Activated naive CD4-positive, alpha-beta T cell treated with anti-CD3 and anti-CD28 coated beads, Interleukin-2, amount 10 ng/mL, durations not matched to agents 7 days and 5 days (primary cell): ENCODE measurements at regions not wholly inside any gene's neighbourhood (a gene's known extent, or its start where the extent isn't known, plus 50 kb on each side); places are given as distances from the start of the nearest gene placed in this dataset.

Experiments used
- CTCF ChIA-PET: fragments of 350-600 bp; sonication (Branson Sonifier 250); formaldehyde crosslinking; loops from one replicate; lab custom pipeline; 2021; ENCODE audit warnings: antibody characterized with exemption; lab: Charles Lee
- DNase-seq: peaks from one replicate; pipeline ENCODE4 v3.0.0-alpha.2; 2020
- H3K27ac Mint-ChIP-seq: one replicate; pipeline ENCODE4 v1.8.0; 2021; ENCODE audit warnings: mild to moderate bottlenecking, moderate library complexity, mixed read lengths
- H3K27me3 Mint-ChIP-seq: one replicate; pipeline ENCODE4 v1.8.0; 2021; ENCODE audit warnings: mild to moderate bottlenecking, mixed read lengths
- H3K36me3 Mint-ChIP-seq: one replicate; pipeline ENCODE4 v1.8.0; 2021; ENCODE audit warnings: mixed read lengths
- H3K4me1 Mint-ChIP-seq: one replicate; pipeline ENCODE4 v1.8.0; 2021; ENCODE audit warnings: mixed read lengths
- H3K4me3 Mint-ChIP-seq: one replicate; pipeline ENCODE4 v1.8.0; 2021; ENCODE audit warnings: mild to moderate bottlenecking, moderate library complexity, mixed read lengths
- H3K9me3 Mint-ChIP-seq: one replicate; pipeline ENCODE4 v1.8.0; 2021; ENCODE audit warnings: mixed read lengths

DNA sequence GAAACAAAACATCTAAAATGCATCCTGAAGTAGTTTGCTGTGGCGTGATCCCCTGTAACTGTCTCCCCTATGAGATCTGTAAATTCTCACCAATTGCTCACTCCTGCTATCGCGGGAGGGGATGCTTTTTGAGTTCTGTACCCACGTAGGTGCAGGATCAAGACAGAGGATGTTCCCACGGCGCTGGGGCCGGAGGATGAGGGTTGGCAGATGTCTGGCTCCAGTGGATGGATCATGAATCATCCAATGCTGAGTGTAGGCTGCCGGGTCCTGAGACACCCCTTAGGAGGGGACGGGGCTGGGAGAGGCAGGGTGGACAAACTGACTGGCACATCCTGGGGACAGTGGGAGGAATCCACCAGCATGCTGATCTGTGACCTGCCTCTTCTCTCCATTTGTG is 224.4 kb downstream of the USP6NL start:
- no peaks in the 10 kb centered on the region for H3K4me1 Mint-ChIP-seq
- no peaks in the 10 kb centered on the region for H3K9me3 Mint-ChIP-seq
- CTCF ChIA-PET: no interaction called here
- no peak overlapping the region for H3K27ac Mint-ChIP-seq
- no peak overlapping the region for H3K4me3 Mint-ChIP-seq
- H3K36me3 Mint-ChIP-seq: no peaks in the 10 kb centered on the region
- peaks cover 48% of the 10 kb centered on the region for H3K27me3 Mint-ChIP-seq
- no peak for DNase-seq
